ENCODE measurements at regions not wholly inside any gene's neighbourhood (a gene's known extent, or its start where the extent isn't known, plus 50 kb on each side); places are given as distances from the start of the nearest gene placed in this dataset.

GRCh38 chr2:234334756-234335155 lies 162.1 kb downstream of the ARL4C start:
- DNase-seq: no peak

GRCh38 chr2:234334151-234334550 lies 162.7 kb downstream of the ARL4C start:
- no peak for DNase-seq

GRCh38 chr2:234333168-234334130 lies 163.4 kb downstream of the ARL4C start:
- no peak for DNase-seq

- no peak for DNase-seq
Measured at GRCh38 chr2:234331966-234332365, 164.9 kb downstream of the ARL4C start.

GRCh38 chr2:234331566-234331965 lies 165.3 kb downstream of the ARL4C start:
- no peak for DNase-seq

GRCh38 chr2:234330902-234331301 lies 166.0 kb downstream of the ARL4C start:
- DNase-seq: no peak

GRCh38 chr2:234329202-234329960 lies 167.5 kb downstream of the ARL4C start:
- no peak for DNase-seq

- DNase-seq: no peak
Measured at GRCh38 chr2:234328444-234328990, 168.4 kb downstream of the ARL4C start.

- no peak for DNase-seq
Measured at GRCh38 chr2:234326694-234327093, 170.2 kb downstream of the ARL4C start.

- no peak for DNase-seq
Measured at GRCh38 chr2:234324116-234324515, 172.8 kb downstream of the ARL4C start.

GRCh38 chr2:234322766-234323465 lies 174.0 kb downstream of the ARL4C start:
- DNase-seq: no peak

- DNase-seq: no peak
Measured at GRCh38 chr2:234320066-234320465, 176.8 kb downstream of the ARL4C start.

GRCh38 chr2:234318361-234318760 lies 178.5 kb downstream of the ARL4C start:
- DNase-seq: no peak

- no peak for DNase-seq
Measured at GRCh38 chr2:234313558-234313957, 183.3 kb downstream of the ARL4C start.

GRCh38 chr2:234310166-234310565 lies 186.7 kb downstream of the ARL4C start:
- DNase-seq: no peak

- DNase-seq: no peak
Measured at GRCh38 chr2:234309431-234309830, 187.4 kb downstream of the ARL4C start.

- DNase-seq: no peak
Measured at GRCh38 chr2:234308813-234309195, 188.1 kb downstream of the ARL4C start.

- no peak for DNase-seq
Measured at GRCh38 chr2:234308073-234308812, 188.6 kb downstream of the ARL4C start.

- DNase-seq: no peak
Measured at GRCh38 chr2:234307322-234307961, 189.4 kb downstream of the ARL4C start.

- no peak for DNase-seq
Measured at GRCh38 chr2:234306426-234307173, 190.3 kb downstream of the ARL4C start.

GRCh38 chr2:234305846-234306245 lies 191.0 kb downstream of the ARL4C start:
- DNase-seq: no peak

All from DMS79 (cell line).